SKM-1 treated with dmso at 0.1 percent for 144 hours (cell line): ENCODE measurements at regions not wholly inside any gene's neighbourhood (a gene's known extent, or its start where the extent isn't known, plus 50 kb on each side); places are given as distances from the start of the nearest gene placed in this dataset.
"Not testable (repeated sequence)": the region's sequence is repeated elsewhere in the genome, so short reads cannot be mapped to it uniquely, and the experiment has no call there.

Experiments used
- DNase-seq: peaks from one replicate; lab custom pipeline; 2025; ENCODE audit not compliant: unreplicated experiment; lab: John Stamatoyannopoulos, UW

- not testable (repeated sequence) for DNase-seq
These were observed 311.1 kb upstream of the CNTNAP2 start for GRCh38 chr7:145805496-145805895.

DNA sequence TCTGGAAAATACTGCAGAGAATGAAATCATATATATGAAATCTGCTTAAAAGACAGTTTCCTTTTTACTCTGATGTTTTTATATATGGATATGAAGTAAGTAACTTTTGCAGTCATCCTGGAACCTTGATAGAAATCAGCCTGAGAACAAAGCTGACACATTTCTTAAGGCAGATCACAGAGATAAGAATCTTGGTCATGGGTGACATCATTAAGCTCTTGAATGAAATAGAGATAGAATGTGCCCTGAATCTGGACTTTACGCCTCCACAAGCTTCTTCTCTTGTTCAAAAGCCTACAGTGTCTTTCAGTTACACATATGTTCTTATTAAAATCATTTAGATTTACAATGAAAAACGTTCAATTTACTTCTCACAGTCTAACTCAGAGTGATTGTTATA, 319.1 kb upstream of the CNTNAP2 start:
- no peak for DNase-seq

GRCh38 chr7:145795132-145795531, 321.5 kb upstream of the CNTNAP2 start:
- no peak for DNase-seq

GRCh38 chr7:145784809-145785780, 331.5 kb upstream of the CNTNAP2 start:
- no peak for DNase-seq

DNA sequence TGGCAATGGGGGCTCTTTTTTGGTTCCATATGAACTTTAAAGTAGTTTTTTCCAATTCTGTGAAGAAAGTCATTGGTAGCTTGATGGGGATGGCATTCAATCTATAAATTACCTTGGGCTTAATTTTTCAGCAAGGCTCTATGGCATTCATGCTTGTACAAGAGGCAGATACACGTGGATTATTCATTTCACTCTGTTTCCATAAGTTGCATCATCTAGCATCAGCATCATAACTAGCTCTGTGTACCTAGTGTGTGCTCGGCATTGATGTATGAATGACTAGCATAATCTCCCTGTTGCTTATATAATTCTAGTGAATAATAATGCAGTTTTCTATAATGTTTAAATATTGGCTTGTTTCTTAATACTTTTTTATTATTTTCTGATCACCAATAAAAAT, 335.2 kb upstream of the CNTNAP2 start:
- DNase-seq, result not testable (repeated sequence)

GRCh38 chr7:145779140-145779539, 337.5 kb upstream of the CNTNAP2 start:
- DNase-seq, result no peak

DNA sequence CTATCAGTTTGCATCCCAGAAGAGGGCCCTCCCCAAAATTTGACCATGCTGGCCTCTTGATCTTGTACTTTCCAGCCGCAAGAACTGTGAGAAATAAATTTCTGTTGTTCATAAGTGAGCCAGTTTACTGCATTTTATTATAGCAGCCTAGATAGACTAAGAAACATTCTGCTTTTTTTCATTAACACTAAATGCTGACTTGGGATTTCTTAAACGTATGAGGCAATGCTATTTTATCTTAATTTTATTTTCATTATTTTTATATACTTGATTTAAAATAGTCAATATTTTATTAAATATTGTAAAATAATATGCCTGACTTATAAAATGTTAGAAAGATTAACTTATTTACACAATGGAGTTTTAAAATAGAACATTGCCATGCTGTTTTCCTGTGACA, 341.8 kb upstream of the CNTNAP2 start:
- no peak for DNase-seq

DNA sequence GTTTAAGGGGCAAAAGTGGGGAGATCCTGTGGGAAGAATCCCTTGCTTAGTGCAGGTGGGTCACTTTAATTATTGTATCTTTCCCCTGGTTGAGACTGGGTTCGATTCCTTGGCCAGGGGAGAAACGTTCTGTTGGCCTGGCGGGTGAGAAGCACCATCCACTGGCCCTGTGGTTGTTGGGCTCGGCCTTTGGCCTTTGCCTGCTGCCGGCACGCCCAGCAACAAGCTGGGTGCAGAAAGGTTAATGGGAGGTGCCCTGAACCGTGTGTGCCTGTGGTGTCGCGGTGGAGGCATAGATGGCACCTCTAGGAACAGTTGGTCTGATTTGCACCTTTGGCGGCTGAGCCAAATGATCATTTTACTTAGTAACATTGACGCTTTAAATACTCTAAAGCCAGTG, 363.6 kb upstream of the CNTNAP2 start:
- no peak for DNase-seq

DNA sequence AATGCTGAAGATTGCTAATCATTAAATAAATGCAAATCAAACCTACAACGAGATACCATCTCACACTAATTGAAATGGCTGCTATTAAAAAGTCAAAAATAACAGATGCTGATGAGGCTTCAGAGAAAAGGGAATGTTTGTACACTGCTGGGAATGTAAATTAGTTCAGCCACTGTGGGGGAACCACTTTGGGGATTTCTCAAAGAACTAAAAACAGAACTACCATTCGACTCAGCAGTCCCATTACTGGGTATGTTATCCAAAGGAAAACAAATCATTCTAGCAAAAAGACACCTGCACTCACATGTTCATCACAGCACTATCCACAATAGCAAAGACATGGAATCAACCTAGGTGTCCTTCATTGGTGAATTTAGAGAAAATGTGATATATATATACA, 379.0 kb upstream of the CNTNAP2 start:
- no peak for DNase-seq

GRCh38 chr7:145735061-145735460, 381.5 kb upstream of the CNTNAP2 start:
- DNase-seq, result no peak

DNA sequence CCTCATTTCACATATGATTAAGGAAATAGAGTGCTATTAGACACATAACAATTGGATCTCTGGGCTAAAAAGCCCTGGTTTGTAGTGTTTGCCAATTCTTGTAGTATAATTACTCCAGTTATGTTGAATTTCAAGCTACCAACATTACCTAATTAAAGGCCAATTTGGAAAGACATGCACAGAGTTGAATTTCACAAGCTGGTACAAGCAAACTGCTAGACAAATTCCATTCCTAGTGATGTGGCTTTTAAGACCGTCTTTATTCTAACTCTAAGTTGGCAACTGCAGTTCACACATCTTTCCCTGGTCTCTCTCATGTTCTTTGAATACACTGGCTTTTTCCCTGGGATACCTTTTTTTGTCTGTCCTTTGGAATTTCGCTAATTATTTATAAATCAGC, 384.1 kb upstream of the CNTNAP2 start:
- no peak for DNase-seq

GRCh38 chr7:145729691-145730090, 386.9 kb upstream of the CNTNAP2 start:
- no peak for DNase-seq

- DNase-seq, result no peak
These were observed 398.5 kb upstream of the CNTNAP2 start for GRCh38 chr7:145718129-145718528.

DNA sequence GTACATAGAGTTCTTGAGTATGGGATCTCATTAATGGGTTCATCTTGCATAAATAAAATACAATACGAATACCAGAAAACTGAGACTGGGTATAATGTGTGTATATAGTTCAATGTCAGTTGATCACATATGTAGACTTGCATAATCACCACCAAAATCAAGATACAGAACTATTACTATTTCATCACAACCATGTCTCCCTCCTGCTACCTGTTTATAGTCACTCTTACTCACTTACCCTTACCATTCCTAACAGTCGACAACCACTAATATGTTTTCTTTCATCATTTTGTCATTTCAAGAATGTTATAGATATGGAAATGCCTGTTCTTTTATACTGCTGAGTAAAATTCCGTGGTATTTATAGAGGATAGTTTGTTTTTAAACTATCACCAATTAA, 416.1 kb upstream of the CNTNAP2 start:
- no peak for DNase-seq

- DNase-seq, result no peak
These were observed 417.9 kb upstream of the CNTNAP2 start for GRCh38 chr7:145698526-145699262.

DNA sequence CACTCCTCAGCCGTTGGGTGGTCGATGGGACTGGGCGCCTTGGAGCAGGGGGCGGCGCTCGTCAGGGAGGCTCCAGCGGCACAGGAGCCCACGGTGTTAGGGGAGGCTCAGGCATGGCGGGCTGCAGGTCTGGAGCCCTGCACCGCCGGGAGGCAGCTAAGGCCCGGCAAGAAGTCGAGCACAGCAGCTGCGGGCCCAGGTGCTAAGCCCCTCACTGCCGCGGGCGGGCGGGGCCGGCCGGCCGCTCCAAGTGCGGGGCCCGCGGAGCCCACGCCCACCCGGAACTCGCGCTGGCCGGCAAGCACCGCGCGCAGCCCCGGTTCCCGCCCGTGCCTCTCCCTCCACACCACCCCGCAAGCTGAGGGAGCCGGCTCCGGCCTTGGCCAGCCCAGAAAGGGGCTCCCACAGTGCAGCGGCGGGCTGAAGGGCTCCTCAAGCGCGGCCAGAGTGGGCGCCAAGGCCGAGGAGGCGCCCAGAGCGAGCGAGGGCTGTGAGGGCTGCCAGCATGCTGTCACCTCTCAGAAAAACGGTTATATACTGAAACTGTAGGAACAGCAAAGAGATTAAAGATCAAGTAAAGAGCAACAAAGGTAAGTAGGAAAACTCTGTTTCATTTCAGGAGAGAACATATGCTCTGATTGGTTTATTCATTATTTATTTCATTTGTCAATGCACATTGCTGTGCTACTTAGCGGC, 419.0 kb upstream of the CNTNAP2 start:
- not testable (repeated sequence) for DNase-seq

- DNase-seq, result no peak
These were observed 420.5 kb upstream of the CNTNAP2 start for GRCh38 chr7:145696071-145696470.

DNA sequence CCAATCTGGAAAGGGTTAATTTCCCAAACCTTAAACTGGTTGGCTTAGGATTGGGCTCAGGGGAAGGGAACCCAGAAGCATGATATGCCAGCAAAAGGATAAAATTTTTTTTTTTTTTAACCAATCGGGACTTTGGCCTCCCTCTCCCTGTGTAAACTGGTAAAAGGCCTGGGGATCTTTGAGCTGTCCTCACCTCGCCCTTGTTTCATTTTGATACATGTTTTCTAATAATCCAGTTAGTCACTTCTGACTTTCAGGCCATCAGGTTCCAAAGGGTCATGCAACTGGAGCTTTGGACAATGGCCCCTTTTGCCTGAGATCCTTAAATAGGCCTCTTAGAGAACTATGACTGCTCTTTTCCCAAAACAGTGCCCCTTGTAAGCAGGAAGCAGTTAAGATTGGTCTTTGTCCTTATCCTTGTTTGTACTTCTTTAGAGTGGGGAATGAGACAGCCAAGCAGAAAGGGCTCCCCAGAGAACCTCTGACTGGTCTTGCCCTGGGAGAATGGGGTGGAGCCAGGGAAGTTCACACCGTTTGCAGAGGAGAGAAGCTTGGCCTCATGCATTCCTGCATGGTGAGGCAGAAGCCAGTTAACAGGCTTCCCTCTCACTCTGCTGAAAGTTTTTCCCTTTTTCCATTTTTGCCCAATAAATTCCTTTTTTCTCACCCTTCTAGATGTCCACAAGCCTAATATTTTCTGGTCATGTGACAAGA, 424.2 kb upstream of the CNTNAP2 start:
- no peak for DNase-seq

GRCh38 chr7:145691377-145691914, 425.2 kb upstream of the CNTNAP2 start:
- no peak for DNase-seq

GRCh38 chr7:145681646-145682045, 435.0 kb upstream of the CNTNAP2 start:
- DNase-seq, result no peak

- DNase-seq, result no peak
These were observed 435.4 kb upstream of the CNTNAP2 start for GRCh38 chr7:145681159-145681558.
